ENCODE measurements at regions not wholly inside any gene's neighbourhood (a gene's known extent, or its start where the extent isn't known, plus 50 kb on each side); places are given as distances from the start of the nearest gene placed in this dataset.

DNA sequence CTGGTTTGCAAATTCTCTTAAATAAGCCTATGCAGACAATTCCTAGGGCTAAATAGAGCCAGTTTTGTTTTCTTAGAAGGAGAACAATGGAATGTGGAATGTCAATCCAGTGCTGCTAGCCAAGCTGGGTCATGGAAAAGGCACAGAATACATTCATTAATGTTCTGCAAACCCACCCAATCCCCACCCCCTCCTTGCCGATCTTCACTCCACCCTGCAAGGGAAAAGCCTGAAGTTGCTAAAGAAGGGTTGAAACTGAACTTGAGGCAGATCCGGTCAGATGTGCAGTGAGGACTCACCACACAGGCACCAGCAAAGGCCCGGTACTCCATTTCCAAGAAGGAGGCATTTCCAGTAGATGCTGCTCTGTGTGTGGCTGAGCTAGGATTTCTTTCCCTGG lies 179.6 kb downstream of the PLPP3 start:
- no peaks in the 10 kb centered on the region for H3K27me3 Mint-ChIP-seq (ENCODE audit: low read depth)
- no peak overlapping the region for H3K27ac Mint-ChIP-seq
- POLR2A ChIA-PET, result no interaction called here
- no peak for DNase-seq
- H3K4me1 Mint-ChIP-seq (ENCODE audit: low read depth), result no peaks in the 10 kb centered on the region
- ATAC-seq, result no peak
- CTCF ChIA-PET, result no interaction called here
- H3K4me3 Mint-ChIP-seq, result no peak overlapping the region
- no peaks in the 10 kb centered on the region for H3K9me3 Mint-ChIP-seq (ENCODE audit: insufficient read depth)
- no peaks in the 10 kb centered on the region for H3K36me3 Mint-ChIP-seq (ENCODE audit: low read depth)

- Mint-ChIP-seq H3K27me3 (ENCODE audit: low read depth) (no peaks in the 10 kb centered on the region), H3K27ac (no peak overlapping the region), H3K4me3 (no peak overlapping the region), H3K36me3 (ENCODE audit: low read depth) (no peaks in the 10 kb centered on the region), H3K4me1 (ENCODE audit: low read depth) (no peaks in the 10 kb centered on the region), H3K9me3 (ENCODE audit: insufficient read depth) (no peaks in the 10 kb centered on the region)
- ChIA-PET POLR2A (no interaction called here), CTCF (no interaction called here)
- no peak for DNase-seq
- no peak for ATAC-seq
Observed at GRCh38 chr1:56399326-56399725, 180.0 kb downstream of the PLPP3 start.

DNA sequence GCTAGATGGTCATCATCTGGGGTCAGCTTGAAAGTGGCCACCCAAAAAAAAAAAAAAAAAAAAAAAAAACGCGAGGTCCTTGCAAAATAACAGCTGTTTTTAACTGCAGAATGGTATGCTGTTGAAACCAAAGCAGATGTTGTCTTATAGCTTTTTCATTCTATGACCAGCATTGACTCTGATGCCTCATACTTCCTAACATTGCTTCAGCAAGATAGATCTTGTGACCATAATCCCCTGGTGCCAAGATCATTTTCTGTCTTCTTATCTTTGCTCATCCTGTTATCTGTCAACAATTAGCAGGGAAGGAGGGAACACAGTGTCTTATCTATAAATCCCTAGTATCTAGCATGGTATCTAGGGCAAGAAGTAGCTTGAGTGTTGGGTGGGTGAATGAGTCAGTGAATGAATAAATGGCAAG lies 181.5 kb downstream of the PLPP3 start:
- Mint-ChIP-seq H3K27ac (no peak overlapping the region), H3K4me1 (ENCODE audit: low read depth) (no peaks in the 10 kb centered on the region), H3K9me3 (ENCODE audit: insufficient read depth) (no peaks in the 10 kb centered on the region), H3K4me3 (no peak overlapping the region), H3K36me3 (ENCODE audit: low read depth) (no peaks in the 10 kb centered on the region), H3K27me3 (ENCODE audit: low read depth) (no peaks in the 10 kb centered on the region)
- POLR2A ChIA-PET, result no interaction called here
- CTCF ChIA-PET, result no interaction called here
- DNase-seq, result no peak
- no peak for ATAC-seq

DNA sequence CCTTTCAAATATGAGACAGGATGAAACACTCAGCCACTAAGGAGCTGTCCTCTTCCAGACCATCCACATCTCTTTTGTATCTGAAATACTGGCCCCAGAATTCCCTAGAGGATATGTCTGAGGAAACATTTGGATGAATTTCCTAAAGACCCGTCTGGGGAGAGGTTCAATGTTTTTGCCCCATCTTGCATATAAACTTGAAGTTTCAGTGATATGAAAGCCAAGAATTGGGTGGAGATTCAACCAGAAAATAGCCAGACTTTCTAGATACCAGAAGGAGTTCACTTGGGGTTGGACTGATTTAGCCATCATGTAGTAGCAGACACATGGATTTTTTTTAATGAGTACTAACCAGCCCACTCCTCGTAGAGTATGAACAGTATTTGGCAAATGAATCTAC lies 182.0 kb downstream of the PLPP3 start:
- H3K36me3 Mint-ChIP-seq (ENCODE audit: low read depth), result no peaks in the 10 kb centered on the region
- CTCF ChIA-PET, result no interaction called here

DNA sequence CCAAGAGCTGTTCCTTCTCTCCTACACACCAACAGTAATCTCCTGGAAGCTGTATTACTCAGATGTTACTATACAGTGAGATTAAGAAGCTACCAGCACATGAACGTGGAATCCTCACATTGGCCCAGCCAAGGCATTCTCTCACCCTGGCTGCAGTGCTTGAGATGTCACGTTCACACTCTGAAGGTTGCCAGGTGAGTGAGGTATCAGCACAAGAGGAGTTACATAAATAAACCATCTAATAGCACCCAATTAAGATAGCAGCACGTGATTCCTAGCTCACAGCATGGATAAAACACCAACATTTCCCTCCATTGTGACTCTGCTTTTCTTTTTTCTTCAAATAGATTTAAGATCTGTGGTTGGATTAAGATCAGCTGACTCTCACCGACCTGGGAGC lies 182.8 kb downstream of the PLPP3 start:
- Mint-ChIP-seq H3K9me3 (ENCODE audit: insufficient read depth) (no peaks in the 10 kb centered on the region), H3K27me3 (ENCODE audit: low read depth) (no peaks in the 10 kb centered on the region), H3K36me3 (ENCODE audit: low read depth) (no peaks in the 10 kb centered on the region), H3K4me1 (ENCODE audit: low read depth) (no peaks in the 10 kb centered on the region), H3K4me3 (no peak overlapping the region), H3K27ac (no peak overlapping the region)
- ATAC-seq (no peak), DNase-seq (no peak)
- ChIA-PET CTCF (no interaction called here), POLR2A (no interaction called here)

More for the DNA sequence above, 182.0 kb downstream of the PLPP3 start:
- H3K27me3 Mint-ChIP-seq (ENCODE audit: low read depth), result no peaks in the 10 kb centered on the region
- H3K4me1 Mint-ChIP-seq (ENCODE audit: low read depth), result no peaks in the 10 kb centered on the region
- no peak for DNase-seq
- no peak for ATAC-seq
- H3K4me3 Mint-ChIP-seq, result no peak overlapping the region
- POLR2A ChIA-PET, result no interaction called here
- no peaks in the 10 kb centered on the region for H3K9me3 Mint-ChIP-seq (ENCODE audit: insufficient read depth)
- H3K27ac Mint-ChIP-seq, result no peak overlapping the region

- POLR2A ChIA-PET, result no interaction called here
- DNase-seq (no peak), ATAC-seq (no peak)
- Mint-ChIP-seq H3K36me3 (ENCODE audit: low read depth) (no peaks in the 10 kb centered on the region), H3K4me3 (no peak overlapping the region), H3K27me3 (ENCODE audit: low read depth) (no peaks in the 10 kb centered on the region), H3K27ac (no peak overlapping the region), H3K9me3 (ENCODE audit: insufficient read depth) (no peaks in the 10 kb centered on the region), H3K4me1 (ENCODE audit: low read depth) (no peaks in the 10 kb centered on the region)
- CTCF ChIA-PET, result no interaction called here
Observed at GRCh38 chr1:56395776-56396175, 183.6 kb downstream of the PLPP3 start.

DNA sequence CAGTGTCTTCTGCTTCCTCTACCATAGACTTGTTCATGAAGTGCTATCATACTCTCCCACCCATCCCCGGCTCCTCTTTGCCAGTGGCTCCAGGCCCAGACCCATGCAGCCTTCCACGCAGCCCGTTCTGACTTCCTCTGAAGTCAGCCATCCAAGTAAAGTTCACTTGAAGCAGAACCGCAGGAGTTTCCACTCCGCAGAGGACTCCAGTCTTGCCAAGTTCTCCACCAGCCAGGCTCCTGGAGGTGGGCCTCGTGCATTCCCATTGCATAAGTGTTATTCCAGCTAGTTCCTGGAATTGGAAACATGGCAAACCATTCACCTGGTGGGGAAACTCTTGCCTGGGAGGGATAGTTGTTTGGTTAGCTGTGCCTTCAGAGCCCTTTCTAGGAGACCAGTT lies 185.1 kb downstream of the PLPP3 start:
- ChIA-PET CTCF (no interaction called here), POLR2A (no interaction called here)
- Mint-ChIP-seq H3K27ac (no peak overlapping the region), H3K27me3 (ENCODE audit: low read depth) (no peaks in the 10 kb centered on the region), H3K36me3 (ENCODE audit: low read depth) (no peaks in the 10 kb centered on the region), H3K4me3 (no peak overlapping the region), H3K9me3 (ENCODE audit: insufficient read depth) (no peaks in the 10 kb centered on the region), H3K4me1 (ENCODE audit: low read depth) (no peaks in the 10 kb centered on the region)
- no peak for ATAC-seq
- DNase-seq, result no peak

DNA sequence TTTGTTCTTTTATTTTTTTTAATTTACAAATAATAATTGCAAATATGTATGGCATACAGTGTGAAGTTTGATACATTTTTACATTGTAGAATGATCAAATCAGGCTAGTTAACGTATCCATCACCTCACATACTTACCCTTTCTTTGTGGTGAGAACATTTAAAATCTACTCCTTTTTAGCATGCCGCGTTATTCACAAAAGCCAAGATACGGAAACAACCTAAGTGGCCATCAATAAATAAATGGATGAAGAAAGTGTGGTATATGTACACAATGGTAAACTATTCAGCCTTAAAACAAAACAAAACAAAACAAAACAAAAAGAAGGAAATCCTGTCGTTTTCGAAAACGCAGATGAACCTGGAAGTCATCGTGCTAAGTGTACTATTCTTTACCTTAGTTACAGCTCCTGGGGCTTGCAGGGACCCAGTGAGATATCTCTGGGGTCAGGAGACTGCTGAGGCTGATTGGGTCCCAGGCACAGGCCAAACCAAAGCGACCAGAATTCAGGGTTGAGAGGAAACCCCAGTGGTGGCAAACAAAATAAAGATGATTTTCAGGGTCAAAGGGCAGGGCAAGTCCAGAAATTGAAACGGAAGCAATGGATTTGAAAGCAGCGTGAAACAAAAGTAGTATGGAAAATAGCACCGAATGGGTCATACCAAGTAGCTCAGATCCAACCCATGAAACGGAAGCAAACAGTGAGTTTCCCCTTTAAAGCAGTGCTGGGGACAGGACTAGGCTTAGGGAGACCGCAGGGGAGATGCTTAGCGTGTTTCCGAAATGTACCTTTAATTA lies 188.2 kb downstream of the PLPP3 start:
- DNase-seq, result no peak
- Mint-ChIP-seq H3K4me3 (no peak overlapping the region), H3K27ac (no peak overlapping the region), H3K9me3 (ENCODE audit: insufficient read depth) (no peaks in the 10 kb centered on the region), H3K4me1 (ENCODE audit: low read depth) (no peaks in the 10 kb centered on the region), H3K36me3 (ENCODE audit: low read depth) (no peaks in the 10 kb centered on the region), H3K27me3 (ENCODE audit: low read depth) (no peaks in the 10 kb centered on the region)
- ATAC-seq, result no peak
- POLR2A ChIA-PET, result no interaction called here
- CTCF ChIA-PET, result no interaction called here

- POLR2A ChIA-PET, result no interaction called here
- H3K27ac Mint-ChIP-seq, result no peak overlapping the region
- CTCF ChIA-PET, result no interaction called here
- H3K36me3 Mint-ChIP-seq (ENCODE audit: low read depth), result no peaks in the 10 kb centered on the region
- no peaks in the 10 kb centered on the region for H3K9me3 Mint-ChIP-seq (ENCODE audit: insufficient read depth)
- no peaks in the 10 kb centered on the region for H3K4me1 Mint-ChIP-seq (ENCODE audit: low read depth)
- ATAC-seq (no peak), DNase-seq (no peak)
- no peak overlapping the region for H3K4me3 Mint-ChIP-seq
- no peaks in the 10 kb centered on the region for H3K27me3 Mint-ChIP-seq (ENCODE audit: low read depth)
Observed at GRCh38 chr1:56390232-56390867, 189.0 kb downstream of the PLPP3 start.

DNA sequence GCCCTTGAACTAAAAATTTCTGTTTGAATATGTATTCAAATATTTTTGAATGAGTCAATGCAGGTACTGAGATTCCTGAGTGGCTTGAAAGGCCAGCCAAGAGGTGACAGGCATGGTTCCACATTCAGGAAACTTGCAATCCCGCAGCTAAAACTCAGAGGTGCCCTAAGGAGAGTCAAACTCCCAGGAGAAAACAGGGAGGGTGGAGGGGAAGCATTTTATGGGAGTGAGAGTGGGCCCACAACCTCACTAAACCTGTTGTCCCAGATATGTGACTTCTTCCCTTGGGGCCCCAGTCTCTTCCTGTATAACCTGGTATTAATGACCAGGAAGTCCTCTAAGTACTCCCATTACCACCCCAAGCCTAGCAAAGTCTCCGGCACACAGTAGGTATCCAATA lies 189.6 kb downstream of the PLPP3 start:
- Mint-ChIP-seq H3K9me3 (ENCODE audit: insufficient read depth) (no peaks in the 10 kb centered on the region), H3K4me3 (no peak overlapping the region), H3K36me3 (ENCODE audit: low read depth) (no peaks in the 10 kb centered on the region), H3K27me3 (ENCODE audit: low read depth) (no peaks in the 10 kb centered on the region), H3K4me1 (ENCODE audit: low read depth) (no peaks in the 10 kb centered on the region), H3K27ac (no peak overlapping the region)
- ATAC-seq, result no peak
- DNase-seq, result no peak
- ChIA-PET POLR2A (no interaction called here), CTCF (no interaction called here)

GRCh38 chr1:56387071-56387740 lies 192.2 kb downstream of the PLPP3 start:
- CTCF ChIA-PET, result no interaction called here
- POLR2A ChIA-PET, result no interaction called here

GRCh38 chr1:56385314-56385713 lies 194.0 kb downstream of the PLPP3 start:
- Mint-ChIP-seq H3K27ac (no peak overlapping the region), H3K9me3 (ENCODE audit: insufficient read depth) (no peaks in the 10 kb centered on the region), H3K4me1 (ENCODE audit: low read depth) (no peaks in the 10 kb centered on the region), H3K4me3 (no peak overlapping the region), H3K36me3 (ENCODE audit: low read depth) (no peaks in the 10 kb centered on the region), H3K27me3 (ENCODE audit: low read depth) (no peaks in the 10 kb centered on the region)
- DNase-seq, result no peak
- ChIA-PET CTCF (no interaction called here), POLR2A (no interaction called here)
- ATAC-seq, result no peak

More at GRCh38 chr1:56387071-56387740, 192.2 kb downstream of the PLPP3 start:
- DNase-seq (no peak), ATAC-seq (no peak)
- Mint-ChIP-seq H3K4me3 (no peak overlapping the region), H3K4me1 (ENCODE audit: low read depth) (no peaks in the 10 kb centered on the region), H3K36me3 (ENCODE audit: low read depth) (no peaks in the 10 kb centered on the region), H3K27me3 (ENCODE audit: low read depth) (no peaks in the 10 kb centered on the region), H3K27ac (no peak overlapping the region), H3K9me3 (ENCODE audit: insufficient read depth) (no peaks in the 10 kb centered on the region)

Data from activated CD8-positive, alpha-beta T cell treated with anti-CD3 and anti-CD28 coated beads, Interleukin-2, amount 10 ng/mL, durations not matched to agents 7 days and 5 days (primary cell).